GM21515 (cell line): ENCODE measurements at regions not wholly inside any gene's neighbourhood (a gene's known extent, or its start where the extent isn't known, plus 50 kb on each side); places are given as distances from the start of the nearest gene placed in this dataset.

Experiments
- ATAC-seq: cut with Tn5 transposase; IDR thresholded peaks from one replicate; pipeline ENCODE4 v1.9.1; 2021; ENCODE audit not compliant: unreplicated experiment

DNA sequence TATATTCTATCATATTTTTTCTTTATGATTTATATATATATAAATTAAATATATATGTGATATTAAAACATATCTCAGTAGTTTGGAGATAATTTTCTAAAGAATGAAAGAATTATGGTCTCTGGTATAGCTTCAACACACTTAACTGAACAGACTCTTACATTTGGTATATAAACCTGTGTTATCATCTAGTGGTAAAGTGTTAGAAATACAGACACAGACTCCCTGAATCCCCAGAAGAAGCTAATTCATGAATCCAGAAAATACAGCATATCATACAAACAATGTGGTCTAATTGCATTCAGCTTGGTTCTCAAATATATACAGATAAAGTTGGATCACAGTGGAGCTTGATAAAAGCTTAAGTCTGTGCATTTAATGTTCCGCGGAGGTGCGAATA is 1100.4 kb downstream of the ROBO2 start:
- ATAC-seq = no peak

DNA sequence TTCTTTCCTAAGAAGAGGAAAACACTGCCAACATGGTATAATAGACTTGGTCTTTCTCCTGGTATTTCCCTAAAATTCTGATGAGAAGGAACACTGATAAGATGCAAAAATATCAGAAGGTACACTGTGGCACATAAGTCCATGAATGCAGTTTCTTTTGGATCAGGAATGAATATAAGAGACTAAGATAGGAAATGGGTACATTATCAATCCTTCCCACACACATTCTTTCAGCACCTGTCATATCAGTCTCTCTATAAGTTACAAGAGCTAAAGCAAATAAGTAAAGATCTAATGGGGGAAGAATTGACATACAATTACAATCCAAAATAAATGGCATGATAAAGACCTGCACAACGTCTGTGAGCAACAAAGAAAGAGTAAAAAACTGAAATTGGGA is 1101.0 kb downstream of the ROBO2 start:
- ATAC-seq = no peak

GRCh38 chr3:78141269-78141668 is 1101.4 kb downstream of the ROBO2 start:
- no peak for ATAC-seq

DNA sequence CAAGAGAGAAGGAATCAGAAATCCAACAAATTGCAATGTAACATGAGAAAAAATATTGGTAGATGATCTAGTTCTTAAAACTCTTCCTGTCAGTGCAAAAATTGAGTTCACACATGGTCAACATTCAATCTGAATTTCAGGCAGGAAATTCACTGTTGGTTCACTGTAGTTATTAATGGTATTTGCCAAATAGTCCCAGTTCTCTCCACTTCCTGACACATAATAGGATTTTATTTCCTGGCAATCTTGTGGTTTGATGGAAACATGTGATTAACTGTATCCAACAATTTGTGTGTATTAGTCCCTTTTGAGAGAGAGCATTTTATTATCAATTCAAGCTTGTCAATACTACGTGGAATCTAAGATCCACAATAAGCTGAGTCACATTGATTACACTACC is 1103.1 kb downstream of the ROBO2 start:
- no peak for ATAC-seq

- ATAC-seq = no peak
Measured at GRCh38 chr3:78148986-78149717, 1109.3 kb downstream of the ROBO2 start.

DNA sequence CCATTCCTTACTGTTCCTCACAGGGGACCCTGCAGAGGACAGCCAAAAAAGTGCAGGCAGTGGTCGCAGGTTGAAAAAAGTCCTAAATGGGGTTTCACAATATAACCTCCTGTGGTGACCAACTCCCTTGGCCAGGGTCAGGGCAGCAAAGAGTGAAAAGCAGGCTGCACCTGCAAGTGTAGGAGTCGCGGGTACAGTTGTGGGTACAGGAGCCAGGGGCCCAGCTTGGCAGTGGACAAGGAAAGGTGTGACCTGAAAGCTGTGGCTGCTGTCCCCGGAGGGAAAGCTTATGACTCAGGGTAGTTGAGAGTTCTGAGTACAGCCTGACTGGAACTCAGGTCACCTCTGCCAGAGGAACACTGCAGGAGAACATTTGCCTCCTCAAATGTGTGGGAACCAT is 1114.1 kb downstream of the ROBO2 start:
- ATAC-seq = no peak

DNA sequence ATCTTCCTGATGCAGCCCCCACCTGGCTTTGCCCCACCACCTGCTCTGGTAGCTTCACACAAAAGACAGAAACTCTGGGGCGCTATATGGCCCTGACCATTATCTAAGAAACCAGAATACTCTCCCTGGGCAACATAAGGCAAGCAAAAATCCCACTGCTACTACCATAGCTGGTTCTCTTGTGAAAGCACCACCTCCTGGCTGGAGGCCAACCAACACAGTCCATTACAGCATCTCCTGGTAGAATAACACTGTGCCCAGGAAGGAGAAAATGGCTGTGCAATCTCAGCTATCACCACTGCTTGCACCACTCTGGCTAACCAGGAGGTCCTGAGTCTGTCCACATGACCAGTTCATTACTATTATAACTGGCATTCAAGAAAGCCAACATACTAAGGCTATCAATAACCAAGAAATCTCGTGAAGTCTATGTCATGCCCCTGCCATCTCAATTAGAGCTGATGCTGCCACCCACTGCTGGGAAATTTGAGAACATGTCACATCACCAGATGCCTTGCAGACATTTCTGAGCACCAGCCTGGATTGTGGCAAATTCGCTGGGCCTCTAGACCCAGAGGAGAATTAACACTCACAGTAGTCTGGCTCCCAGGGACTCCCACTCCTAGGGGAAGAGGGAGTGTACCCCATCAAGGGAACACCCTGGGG is 1114.8 kb downstream of the ROBO2 start:
- no peak for ATAC-seq

GRCh38 chr3:78161736-78162135 is 1121.8 kb downstream of the ROBO2 start:
- no peak for ATAC-seq

GRCh38 chr3:78163379-78163778 is 1123.5 kb downstream of the ROBO2 start:
- no peak for ATAC-seq

- no peak for ATAC-seq
Measured at GRCh38 chr3:78165876-78166275, 1126.0 kb downstream of the ROBO2 start.

GRCh38 chr3:78174821-78175220 is 1134.9 kb downstream of the ROBO2 start:
- ATAC-seq = no peak

DNA sequence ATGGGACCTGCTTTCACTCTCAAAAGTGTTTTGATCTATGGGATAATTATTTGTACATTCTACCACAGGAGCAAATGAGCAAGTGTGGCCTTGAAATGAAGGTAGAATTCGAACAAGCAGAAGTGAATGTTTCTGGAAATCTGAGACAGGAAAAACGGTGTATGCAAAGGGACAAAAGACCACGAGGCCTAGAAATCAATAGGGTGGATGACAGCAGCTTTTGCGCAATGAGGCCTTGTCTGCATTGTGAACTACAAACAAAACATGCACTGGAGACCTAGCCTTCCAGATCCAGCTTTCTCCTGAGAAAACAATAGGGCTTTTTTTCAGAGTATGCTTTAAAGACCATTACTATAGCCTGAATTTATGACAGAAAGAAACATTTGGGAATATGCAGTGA is 1137.0 kb downstream of the ROBO2 start:
- no peak for ATAC-seq

DNA sequence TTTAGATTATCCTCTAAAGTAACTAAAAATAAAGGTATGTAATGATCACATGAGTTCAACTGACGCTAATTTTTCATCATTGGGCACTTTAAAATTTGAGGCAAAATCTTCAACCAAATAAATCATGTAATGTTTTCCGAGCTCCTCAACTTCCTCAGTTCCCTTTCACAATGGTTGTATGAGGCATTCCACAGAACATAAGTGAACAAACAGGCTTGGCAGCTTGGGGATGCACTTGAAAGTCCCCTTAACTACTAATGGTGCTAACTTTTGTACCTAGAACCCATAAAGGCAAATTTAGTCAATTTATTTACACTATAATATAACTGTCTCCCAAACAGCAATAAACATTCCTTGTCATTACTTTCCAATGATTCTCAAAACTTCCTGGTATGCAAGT is 1137.9 kb downstream of the ROBO2 start:
- no peak for ATAC-seq

DNA sequence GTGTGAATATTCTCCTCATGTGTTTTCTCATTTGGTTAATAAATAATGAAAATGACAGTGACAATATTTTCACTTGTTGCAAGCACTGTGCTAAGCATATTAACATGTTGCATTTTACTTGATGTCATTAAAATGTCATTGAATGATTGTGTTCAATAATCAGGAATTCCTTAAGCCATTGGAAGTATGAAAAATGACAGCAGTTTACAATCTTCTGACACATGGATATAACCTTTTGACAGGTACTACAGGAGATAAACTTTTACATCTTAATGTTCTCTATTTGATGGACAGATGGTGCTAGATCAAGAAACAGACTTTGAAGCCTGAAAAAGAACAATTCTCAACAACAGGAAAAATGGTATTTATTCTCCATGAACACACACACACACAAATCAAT is 1138.3 kb downstream of the ROBO2 start:
- no peak for ATAC-seq

- no peak for ATAC-seq
Measured at GRCh38 chr3:78178740-78179363, 1139.0 kb downstream of the ROBO2 start.

DNA sequence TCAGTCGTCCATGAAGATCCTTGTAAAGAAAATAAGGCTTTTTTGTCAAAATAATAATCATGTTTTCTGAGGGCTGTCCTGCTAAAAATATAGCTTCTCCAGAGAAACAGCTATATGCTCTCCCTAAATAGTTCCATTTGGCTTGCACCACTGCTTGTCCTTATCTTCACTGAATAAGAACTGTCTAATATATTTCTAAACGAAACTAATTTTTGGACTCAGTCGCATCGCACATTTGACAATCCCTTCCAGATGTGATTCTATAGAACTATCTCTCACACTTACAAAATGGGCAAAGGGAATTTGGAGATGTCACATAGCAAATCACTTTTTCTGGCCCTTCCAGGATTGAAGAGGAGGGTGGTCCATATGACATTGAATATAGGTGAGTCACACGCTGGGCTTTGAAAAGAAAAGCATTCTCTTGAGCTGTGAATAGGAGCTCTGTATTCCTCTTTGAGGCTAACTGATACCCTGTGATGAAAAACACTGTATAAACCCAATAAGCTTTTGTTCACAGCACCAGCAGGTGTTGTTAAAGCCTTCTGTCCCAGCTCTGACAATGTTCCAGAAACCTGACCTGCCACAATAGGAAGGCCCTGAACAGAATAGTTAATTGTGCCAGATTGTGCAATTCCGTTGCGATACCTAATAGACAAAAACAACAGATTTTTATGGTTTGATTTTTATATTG is 1144.2 kb downstream of the ROBO2 start:
- no peak for ATAC-seq

GRCh38 chr3:78186404-78186803 is 1146.5 kb downstream of the ROBO2 start:
- no peak for ATAC-seq

- ATAC-seq = no peak
Measured at GRCh38 chr3:78201091-78201490, 1161.2 kb downstream of the ROBO2 start.

- no peak for ATAC-seq
Measured at GRCh38 chr3:78204977-78205376, 1165.1 kb downstream of the ROBO2 start.

DNA sequence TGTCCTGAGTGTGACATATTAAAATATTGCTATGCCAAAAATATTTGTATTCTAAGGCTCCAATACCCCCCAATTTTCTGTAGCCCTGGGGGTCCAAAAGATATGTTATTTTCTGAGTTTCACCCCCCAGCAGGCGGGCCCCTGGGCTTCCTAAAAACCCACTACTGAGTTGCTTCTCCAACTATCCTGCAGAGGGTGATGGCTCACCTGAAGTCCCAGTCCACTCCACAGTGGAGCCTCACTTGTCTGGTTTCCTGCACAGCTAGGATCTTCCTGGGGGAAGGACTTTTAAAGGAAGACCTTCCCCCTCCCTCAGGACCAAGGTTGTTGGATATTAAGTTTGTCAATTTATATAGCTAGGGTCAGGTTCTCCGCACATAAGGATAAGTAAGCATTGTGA is 1181.4 kb downstream of the ROBO2 start:
- ATAC-seq = no peak

- no peak for ATAC-seq
Measured at GRCh38 chr3:78221796-78222195, 1181.9 kb downstream of the ROBO2 start.

- no peak for ATAC-seq
Measured at GRCh38 chr3:78235841-78236240, 1195.9 kb downstream of the ROBO2 start.
